K562 (cell line): ENCODE measurements at regions not wholly inside any gene's neighbourhood (a gene's known extent, or its start where the extent isn't known, plus 50 kb on each side); places are given as distances from the start of the nearest gene placed in this dataset.

ENCODE experiments used
- ATAC-seq: fragments of 200-7000 bp; cut with Tn5 transposase; 3 replicates; pipeline ENCODE4 v1.9.1; 2020; ENCODE audit warnings: moderate library complexity
- BruUV-seq: library from RNA; stranded (reverse); fragments of 400-500 nt; replicated peaks from 2 replicates; lab custom pipeline; 2021; lab: Mats Ljungman, UMichigan
- CTCF ChIA-PET: fragments of 300-600 bp; formaldehyde crosslinking; extraction: SDS; loops from one replicate; lab custom pipeline; 2021; ENCODE audit warnings: low intra/inter-chr PET ratio; lab: Yijun Ruan, JAX
- POLR2A ChIA-PET: fragments of 300-600, 350-650 bp; sonication (Branson Sonifier 250); formaldehyde crosslinking; extraction: SDS; loops from one replicate; lab custom pipeline; 2021; ENCODE audit warnings: antibody characterized with exemption, inconsistent platforms; lab: Yijun Ruan, JAX
- DNase-seq, 4 experiments: peaks; one replicate each; pipeline versions ENCODE4 v3.0.0 to v3.0.0-alpha.2; 2011 to 2018; ENCODE audit warnings: low spot score in 3 of 4, mixed read lengths in 3 of 4; ENCODE audit errors: extremely low read depth in 1 of 4
- FAIRE-seq: peaks from 2 replicates; lab custom pipeline; 2011; peaks lifted over from hg19 to GRCh38; lab: Jason Lieb, UNC
- H2AFZ ChIP-seq: 2 replicates; pipeline ENCODE4 v1.6.0; 2011; ENCODE audit warnings: low read depth, low read length, control low read depth, inconsistent platforms
- H3K27ac ChIP-seq: fragments of 200-600 bp; 3 replicates; pipeline ENCODE4 v1.8.0; 2011; ENCODE audit warnings: low read depth, mild to moderate bottlenecking, control low read depth, inconsistent platforms, low read length, moderate library complexity, mixed read lengths; ENCODE audit errors: extremely low read depth
- H3K27me3 ChIP-seq, 2 experiments: fragments of 300-600 bp in 1 of 2; 2 replicates in 1 of 2; 3 replicates in 1 of 2; pipeline versions ENCODE4 v1.6.0 to v1.8.0; 2011; ENCODE audit warnings: inconsistent platforms in 2 of 2, low read length in 2 of 2, mild to moderate bottlenecking in 1 of 2, mixed read lengths in 1 of 2, moderate library complexity in 1 of 2; ENCODE audit not compliant: control insufficient read depth in 2 of 2, insufficient read depth in 2 of 2
- H3K36me3 ChIP-seq: fragments of 300-600 bp; 3 replicates; pipeline ENCODE4 v1.8.0; 2011; ENCODE audit warnings: mild to moderate bottlenecking, low read length, inconsistent platforms; ENCODE audit not compliant: control insufficient read depth, insufficient read depth
- H3K4me1 ChIP-seq, 2 experiments: fragments of 200-600 bp in 1 of 2; replicated peaks in 1 of 2; 2 replicates in 1 of 2; 3 replicates in 1 of 2; pipeline versions ENCODE4 v1.5.1 to v1.8.0; 2011; ENCODE audit warnings: inconsistent platforms in 2 of 2, low read length in 2 of 2, mild to moderate bottlenecking in 1 of 2, mixed read lengths in 1 of 2, moderate library complexity in 1 of 2; ENCODE audit not compliant: control insufficient read depth in 2 of 2, insufficient read depth in 2 of 2
- H3K4me2 ChIP-seq: 2 replicates; pipeline ENCODE4 v1.6.1; 2011; ENCODE audit warnings: low read length, control low read depth, inconsistent platforms, mixed read lengths; ENCODE audit not compliant: insufficient read depth
- H3K4me3 ChIP-seq: fragments of 200-600 bp; sonication (generic), shearing (Covaris generic); 2 replicates; pipeline ENCODE4 v1.5.1; 2016; ENCODE audit warnings: control low read depth, inconsistent platforms
- H3K79me2 ChIP-seq: fragments of 200-600 bp; 3 replicates; pipeline ENCODE4 v1.8.0; 2011; ENCODE audit warnings: low read length, inconsistent platforms; ENCODE audit not compliant: control insufficient read depth, insufficient read depth
- H3K9ac ChIP-seq, 2 experiments: 2 replicates each; pipeline versions ENCODE4 v1.6.0 to v1.6.1; 2011; ENCODE audit warnings: low read depth in 2 of 2, low read length in 2 of 2, control low read depth in 1 of 2, inconsistent platforms in 1 of 2, mild to moderate bottlenecking in 1 of 2, mixed read lengths in 1 of 2; ENCODE audit not compliant: insufficient read depth in 1 of 2
- H3K9me1 ChIP-seq: one replicate; pipeline ENCODE4 v1.6.0; 2011; ENCODE audit warnings: inconsistent platforms, mild to moderate bottlenecking, low read length, moderate library complexity; ENCODE audit not compliant: control insufficient read depth, insufficient read depth
- H3K9me3 ChIP-seq: replicated peaks from 2 replicates; pipeline ENCODE4 v1.5.1; 2011; ENCODE audit warnings: low read depth, low read length, inconsistent platforms; ENCODE audit not compliant: control insufficient read depth, insufficient read depth
- H4K20me1 ChIP-seq: replicated peaks from 2 replicates; pipeline ENCODE4 v1.6.1; 2011; ENCODE audit warnings: low read length, inconsistent platforms, mixed read lengths; ENCODE audit not compliant: control insufficient read depth, insufficient read depth
- CEBPG ChIP-seq, 3 experiments: fragments of 200-800 bp in 1 of 3; sonication (Bioruptor generic) in 1 of 3; sonication (generic) in 1 of 3; formaldehyde crosslinking in 1 of 3; IDR thresholded peaks in 2 of 3; conservative IDR thresholded peaks in 1 of 3; 2 replicates each; pipeline versions ENCODE4 v1.6.1 to v1.8.0; 2016 to 2022; ENCODE audit warnings: missing compliant biosample characterization in 2 of 3, missing genetic modification characterization in 2 of 3, mild to moderate bottlenecking in 1 of 3, missing genetic modification reagents in 1 of 3
- GABPB2 ChIP-seq: fragments of 250-450 bp; sonication (Bioruptor Pico); conservative IDR thresholded peaks from 2 replicates; pipeline ENCODE4 v1.5.1; 2021; ENCODE audit warnings: mild to moderate bottlenecking
- HCFC1 ChIP-seq: IDR thresholded peaks from 2 replicates; pipeline ENCODE4 v1.6.1; 2012; ENCODE audit warnings: low read depth, low read length, improper control_type of control experiment
- HDAC2 ChIP-seq: fragments of 450-650 bp; IDR thresholded peaks from 2 replicates; pipeline ENCODE4 v1.6.1; 2016; ENCODE audit warnings: mild to moderate bottlenecking
- MTA2 ChIP-seq: fragments of 450-650 bp; IDR thresholded peaks from 2 replicates; pipeline ENCODE4 v1.6.1; 2016; ENCODE audit warnings: low read depth
- NKRF ChIP-seq: fragments of 450-650 bp; IDR thresholded peaks from 2 replicates; pipeline ENCODE4 v1.6.1; 2016; ENCODE audit warnings: borderline replicate concordance
- PATZ1 ChIP-seq: fragments of 250-450 bp; sonication (Bioruptor Pico); IDR thresholded peaks from 2 replicates; pipeline ENCODE4 v1.5.0; 2020; ENCODE audit warnings: mild to moderate bottlenecking, borderline replicate concordance
- RERE ChIP-seq: sonication (generic); formaldehyde crosslinking; IDR thresholded peaks from 2 replicates; pipeline ENCODE4 v1.8.0; 2023; ENCODE audit warnings: missing genetic modification reagents, mild to moderate bottlenecking, borderline replicate concordance
- SMARCB1 ChIP-seq: IDR thresholded peaks from 2 replicates; pipeline ENCODE4 v1.6.1; 2011; ENCODE audit warnings: improper control_type of control experiment, low read depth; ENCODE audit not compliant: insufficient read length
- WGBS: fragments of 100-300 bp; shearing (Covaris generic); methylation state at CpG from one replicate; pipeline ENCODE4 v1.1.6; 2016; ENCODE audit warnings: low coverage, mixed read lengths; ENCODE audit not compliant: insufficient coverage; ENCODE audit errors: missing lambda C conversion rate; 5-methylcytosine and 5-hydroxymethylcytosine counted together
- in situ Hi-C: fragments of 300-500 bp; cut with MboI; formaldehyde crosslinking; loops from 4 replicates; pipeline ENCODE4 v1.15.0; 2018; ENCODE audit warnings: inconsistent platforms, mixed read lengths
- intact Hi-C: fragments of 100-400 bp; cut with micrococcal nuclease; formaldehyde crosslinking; loops from 2 replicates; pipeline ENCODE4 v1.14.2; 2022

- H3K79me2 ChIP-seq: no peaks in the 10 kb centered on the region
- H2AFZ ChIP-seq: no peak overlapping the region
- no peak overlapping the region for H3K4me3 ChIP-seq
- H3K9me1 ChIP-seq: no peaks in the 10 kb centered on the region
- POLR2A ChIA-PET: no interaction called here
- DNase-seq: no peak
- H3K27ac ChIP-seq: no peak overlapping the region
- WGBS: 5% methylated on average over 2 of the region's 2 CpGs
- CTCF ChIA-PET: no interaction called here
- no peak for FAIRE-seq
- intact Hi-C loops (no loop called here), in situ Hi-C loops (no loop called here)
- 0 out of 2 replicates have a peak, but pooled peaks cover 2% of the 10 kb centered on the region for H3K9me3 ChIP-seq
- no peak overlapping the region for H3K9ac ChIP-seq
- no peak for TF ChIP-seq HDAC2
- no peak for TF ChIP-seq GABPB2 (CRISPR knock-in tag)
- no peak for TF ChIP-seq MTA2
- no peak for TF ChIP-seq PATZ1 (CRISPR knock-in tag)
- TF ChIP-seq HCFC1: no peak
- TF ChIP-seq RERE (CRISPR knock-in tag): no peak
- TF ChIP-seq SMARCB1: no peak
- TF ChIP-seq NKRF: no peak
- no peak for TF ChIP-seq CEBPG (CRISPR knock-in tag; IDR thresholded peaks at IDR 0.05)
- no peak for TF ChIP-seq CEBPG (tag; conservative IDR thresholded peaks at IDR 0.05 in 1 of 2, IDR thresholded peaks at IDR 0.05 in 1 of 2)
- no peaks in the 10 kb centered on the region for H3K4me1 ChIP-seq
- H3K4me2 ChIP-seq: no peak overlapping the region
- no peaks in the 10 kb centered on the region for H3K36me3 ChIP-seq
- no peaks in the 10 kb centered on the region for H4K20me1 ChIP-seq
- no TSS peak for BruUV-seq
- ATAC-seq: no peak
- H3K27me3 ChIP-seq: no peaks in the 10 kb centered on the region
These were observed 508.2 kb downstream of the C12orf50 start for GRCh38 chr12:87520968-87521367.
